Hypothalamus (tissue), 51 donors: ENCODE measurements at regions not wholly inside any gene's neighbourhood (a gene's known extent, or its start where the extent isn't known, plus 50 kb on each side); places are given as distances from the start of the nearest gene placed in this dataset.
A peak's percentile ranks its signal among the peaks of the same experiment; 100 is the strongest.

Source experiments
- DNase-seq, 51 donors: peaks; one replicate each; lab custom pipeline; 2025; lab: John Stamatoyannopoulos, UW

DNA sequence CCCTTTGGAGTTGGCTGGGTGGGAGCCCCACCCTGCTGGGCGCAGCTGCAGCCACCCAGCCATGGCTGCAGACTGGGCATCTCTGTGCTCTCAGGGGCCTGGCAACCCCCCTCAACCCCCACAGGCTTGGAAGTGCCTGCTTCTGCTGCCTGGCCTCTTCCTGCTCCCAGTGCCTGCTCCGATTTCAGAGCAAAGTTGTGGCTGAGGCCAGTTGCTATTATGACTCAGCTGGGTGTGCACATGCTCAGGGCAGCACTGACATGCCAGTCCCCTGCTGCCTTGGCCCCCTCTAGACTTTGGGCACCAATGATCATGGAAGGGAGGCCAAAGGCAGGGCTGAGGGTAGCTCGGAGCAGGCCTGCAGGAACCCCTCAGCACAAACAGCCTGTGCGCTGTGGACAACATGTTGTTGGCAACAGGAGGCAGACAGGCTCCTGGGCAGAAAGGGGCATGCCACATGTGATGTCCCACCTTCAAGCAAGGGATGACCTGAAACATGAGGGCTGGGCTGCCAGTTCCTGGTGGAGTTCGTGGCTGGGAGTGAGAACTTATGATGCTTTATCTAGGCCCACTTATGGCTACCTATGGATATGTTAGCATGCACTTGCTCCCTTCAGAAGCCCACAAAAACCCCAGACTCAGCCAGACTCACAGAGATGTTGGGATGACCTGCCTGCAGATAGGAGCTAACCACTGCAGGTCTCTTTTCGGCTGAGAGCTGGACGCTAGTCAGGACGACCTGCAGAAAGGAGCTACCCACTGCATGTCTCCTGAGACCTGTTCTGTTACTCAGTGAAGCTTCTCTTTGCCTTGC lies 96.4 kb upstream of the AMOTL1 start:
- DNase-seq: no peak

- no peak for DNase-seq
Measured at GRCh38 chr11:94672636-94673035, 95.5 kb upstream of the AMOTL1 start.

- DNase-seq: no peak
Measured at GRCh38 chr11:94673386-94673785, 94.8 kb upstream of the AMOTL1 start.

GRCh38 chr11:94673951-94674491 lies 94.1 kb upstream of the AMOTL1 start:
- no peak for DNase-seq

GRCh38 chr11:94675239-94675638 lies 92.9 kb upstream of the AMOTL1 start:
- DNase-seq: no peak

DNA sequence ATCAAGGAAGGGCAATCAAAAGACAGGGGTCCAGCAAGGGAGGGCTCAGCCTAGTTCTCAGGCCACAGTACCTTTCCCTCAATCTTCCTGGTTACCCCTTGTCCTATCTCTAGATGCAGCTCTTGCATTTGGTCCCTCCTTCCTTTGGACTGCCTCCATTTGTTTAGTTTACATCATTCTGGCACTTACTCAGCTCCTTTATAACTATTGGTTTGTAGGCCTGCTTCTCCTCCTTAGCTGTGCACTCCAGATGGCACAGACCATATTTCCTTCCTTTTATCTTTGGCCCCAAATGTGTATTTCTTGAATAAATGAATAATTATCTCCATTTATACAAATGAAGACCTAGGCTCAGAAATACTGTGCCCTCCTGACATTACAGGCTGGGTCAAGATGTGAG lies 92.3 kb upstream of the AMOTL1 start:
- DNase-seq: no peak

DNA sequence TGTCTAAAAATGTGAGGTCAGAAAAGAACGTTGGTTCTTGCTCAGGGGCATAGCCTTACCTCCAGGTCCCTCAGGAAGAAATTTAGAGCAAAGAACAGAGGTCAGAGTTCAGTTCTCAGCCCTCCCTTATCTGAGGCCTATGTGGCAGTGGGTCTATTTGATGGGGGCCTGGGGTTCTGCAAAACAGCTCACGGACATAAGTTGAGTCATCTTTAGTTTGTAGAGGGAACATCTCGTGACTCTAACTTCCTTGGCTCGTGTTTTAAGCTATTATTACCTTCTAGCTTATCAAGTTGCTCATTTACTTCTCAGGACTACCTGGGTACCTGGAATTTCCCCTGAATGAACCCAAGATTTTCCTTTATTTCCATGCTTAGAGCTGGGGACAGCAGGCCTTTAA lies 91.3 kb upstream of the AMOTL1 start:
- no peak for DNase-seq

- DNase-seq: no peak
Measured at GRCh38 chr11:94678236-94678635, 89.9 kb upstream of the AMOTL1 start.

DNA sequence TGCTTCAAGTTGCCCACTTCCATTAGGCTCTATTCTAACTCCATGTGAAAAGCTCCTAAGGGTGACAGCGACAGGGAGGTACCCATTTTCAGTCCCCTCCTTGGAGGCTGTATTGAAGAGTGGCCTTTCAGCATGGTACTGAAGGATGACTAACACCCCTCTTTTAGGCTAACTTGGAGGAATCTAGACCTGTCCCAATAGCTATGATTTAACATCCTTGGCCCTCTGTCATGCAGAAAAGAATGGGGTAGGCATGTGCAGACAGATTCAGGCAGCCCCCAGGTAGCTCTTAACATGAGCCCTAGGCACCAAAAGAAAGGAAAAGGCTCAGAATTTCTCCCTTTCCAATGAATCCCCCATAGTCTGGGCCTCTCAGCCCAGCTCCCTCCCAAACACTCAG lies 89.3 kb upstream of the AMOTL1 start:
- no peak for DNase-seq

- no peak for DNase-seq
Measured at GRCh38 chr11:94680426-94680825, 87.7 kb upstream of the AMOTL1 start.

DNA sequence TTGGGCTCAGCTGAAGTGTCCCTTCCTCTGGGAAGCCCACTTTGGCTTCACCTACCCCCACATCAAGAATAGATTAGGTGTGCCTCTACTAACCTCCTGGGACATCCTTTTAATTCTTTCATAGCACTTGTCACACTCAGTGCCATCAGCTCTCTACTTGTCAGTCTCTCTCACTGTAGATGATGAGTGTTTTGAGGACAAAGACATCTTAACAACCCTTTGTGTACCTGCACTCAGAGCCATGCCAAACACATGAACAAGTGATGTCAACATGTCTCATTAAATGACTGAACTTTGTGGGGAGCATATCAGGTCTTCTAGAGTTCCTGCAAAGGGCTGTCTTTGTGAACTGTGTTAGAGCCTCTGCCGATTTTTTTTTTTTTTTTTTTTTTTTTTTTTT lies 87.0 kb upstream of the AMOTL1 start:
- no peak for DNase-seq

GRCh38 chr11:94681852-94682251 lies 86.3 kb upstream of the AMOTL1 start:
- no peak for DNase-seq

DNA sequence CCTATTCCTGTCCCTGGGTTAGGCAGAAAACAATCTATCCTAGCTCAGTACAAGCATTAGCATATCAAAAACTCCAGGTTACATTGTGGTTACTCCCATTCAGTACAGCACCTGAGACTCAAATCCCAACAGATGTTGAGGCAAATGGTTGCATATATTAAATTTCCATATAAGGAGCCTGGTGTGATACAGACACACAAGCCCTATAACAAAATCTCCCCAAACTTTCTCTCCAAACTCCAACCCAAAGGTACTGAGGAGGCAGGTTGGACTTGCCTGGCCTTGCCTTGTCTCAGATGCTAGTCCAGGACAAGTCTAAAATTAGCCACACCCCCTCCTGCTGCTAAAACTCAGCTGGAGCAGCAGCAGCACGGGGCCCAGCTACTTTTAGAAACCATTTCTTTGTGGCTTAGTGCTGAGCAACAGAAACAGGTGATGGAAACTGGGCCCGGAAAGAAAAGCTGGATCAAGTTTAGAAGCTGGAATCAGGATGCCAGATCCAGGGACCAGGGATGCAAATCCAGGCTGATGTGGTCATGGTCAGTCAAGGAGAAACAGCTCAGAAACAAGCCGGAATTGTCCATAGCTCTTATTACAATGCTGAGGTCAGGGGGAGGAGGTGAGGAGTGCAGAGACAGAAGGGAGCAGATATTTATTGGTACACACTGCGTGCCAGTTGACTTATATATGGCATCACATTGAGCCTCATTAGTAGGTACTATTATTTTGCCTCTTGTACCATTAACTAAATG lies 73.7 kb upstream of the AMOTL1 start:
- DNase-seq: no peak

DNA sequence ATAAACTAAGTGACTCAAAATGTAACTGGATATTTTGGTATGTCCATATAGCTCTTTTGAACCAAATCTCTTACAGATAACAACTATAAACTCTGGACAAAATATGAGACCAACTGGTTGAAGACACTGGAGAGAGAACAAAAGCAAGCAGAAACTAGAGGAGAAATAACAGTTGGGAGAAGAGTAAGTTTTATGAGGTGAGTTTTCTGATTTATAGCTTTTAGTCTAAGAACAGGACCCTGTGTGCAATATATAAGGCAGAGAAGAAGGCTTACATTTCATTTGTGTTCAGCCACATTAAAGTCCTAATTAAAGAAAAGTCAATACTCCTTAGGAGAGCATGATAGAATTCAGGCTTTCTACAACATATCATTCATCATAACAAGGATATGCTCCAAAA lies 71.0 kb upstream of the AMOTL1 start:
- DNase-seq: no peak

GRCh38 chr11:94700622-94701021 lies 67.5 kb upstream of the AMOTL1 start:
- DNase-seq: no peak

DNA sequence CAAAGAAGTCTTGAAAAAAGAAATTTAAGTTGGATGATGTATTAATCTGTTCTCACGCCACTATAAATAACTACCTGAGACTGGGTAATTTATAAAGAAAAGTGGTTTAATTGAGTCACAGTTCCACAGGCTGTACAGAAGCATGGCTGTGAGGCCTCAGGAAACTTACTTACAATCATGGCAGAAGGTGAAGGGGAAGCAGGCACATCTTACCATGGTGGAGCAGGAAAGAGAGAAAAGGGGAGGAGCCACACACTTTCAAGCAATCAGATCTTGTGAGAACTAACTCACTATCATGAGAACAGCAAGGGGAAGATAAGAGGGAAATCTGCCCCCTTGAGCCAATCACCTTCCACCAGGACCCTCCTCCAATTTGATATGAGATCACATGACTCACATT lies 65.7 kb upstream of the AMOTL1 start:
- DNase-seq: no peak

DNA sequence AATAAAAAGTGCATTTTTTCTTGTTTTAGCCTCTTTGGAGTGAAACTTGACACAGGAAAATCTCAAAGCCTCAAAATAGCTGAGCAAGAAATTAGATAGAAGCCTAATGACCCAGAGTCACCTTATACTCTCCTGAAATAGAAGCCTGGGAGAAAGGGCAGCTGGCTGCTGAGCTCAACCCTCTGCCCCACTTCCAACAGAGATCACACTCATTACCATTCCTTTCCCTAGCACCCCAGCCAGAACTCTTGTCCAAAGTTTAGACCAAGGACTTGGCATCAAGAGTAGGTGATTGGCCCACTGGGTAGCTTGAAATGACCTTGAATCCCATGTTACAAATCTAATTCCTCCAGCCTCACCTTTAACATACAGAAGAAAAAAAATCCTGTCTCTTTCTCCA lies 62.7 kb upstream of the AMOTL1 start:
- DNase-seq: peak in 4 of 51 donors; percentile 2 to 28 (median 5)

GRCh38 chr11:94705891-94706615 lies 62.1 kb upstream of the AMOTL1 start:
- DNase-seq: peak in 6 of 51 donors; percentile 1 to 35 (median 8)

DNA sequence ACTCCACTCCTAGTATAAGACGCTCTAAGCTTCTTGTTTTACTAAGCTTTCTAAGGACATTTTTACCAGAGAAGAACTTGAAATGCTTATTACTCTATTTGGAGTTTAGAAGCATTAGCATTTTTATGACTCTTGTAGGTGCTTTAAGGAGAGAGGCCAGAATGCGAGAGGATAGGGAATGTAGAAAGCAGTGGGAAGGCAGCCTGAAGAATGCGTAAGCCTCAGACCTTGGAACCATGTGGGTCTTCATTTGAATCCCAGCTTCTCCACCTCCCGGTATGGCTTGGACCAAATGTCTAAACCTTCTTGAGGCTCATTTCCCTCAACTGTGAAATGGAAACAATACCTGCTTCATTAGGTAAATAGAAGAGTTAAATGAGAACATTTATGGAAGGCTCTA lies 60.0 kb upstream of the AMOTL1 start:
- no peak for DNase-seq

- DNase-seq: no peak
Measured at GRCh38 chr11:94708642-94709041, 59.5 kb upstream of the AMOTL1 start.

DNA sequence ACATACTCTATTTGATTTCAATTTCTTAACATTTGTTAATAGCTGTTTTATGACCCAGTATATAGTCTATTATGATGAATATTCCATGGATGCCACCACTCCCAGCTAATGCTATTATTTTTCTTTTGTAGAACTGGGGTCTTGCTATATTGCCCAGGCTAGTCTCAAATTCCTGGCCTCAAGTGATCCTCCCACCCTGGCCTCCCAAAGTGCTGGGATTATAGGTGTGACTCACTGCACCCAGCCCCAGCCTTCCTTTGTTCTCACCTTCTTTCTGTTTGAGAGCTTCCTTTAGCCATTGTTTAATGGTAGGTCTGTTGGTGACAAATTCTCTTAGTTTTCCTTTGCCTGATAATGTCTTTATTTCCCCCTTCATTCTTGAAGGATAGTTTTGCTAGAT lies 52.9 kb upstream of the AMOTL1 start:
- no peak for DNase-seq
